GM18517 (cell line): ENCODE measurements at regions not wholly inside any gene's neighbourhood (a gene's known extent, or its start where the extent isn't known, plus 50 kb on each side); places are given as distances from the start of the nearest gene placed in this dataset.

Experiments used
- ATAC-seq: cut with Tn5 transposase; IDR thresholded peaks from one replicate; pipeline ENCODE4 v1.9.1; 2021; ENCODE audit warnings: mild to moderate bottlenecking, moderate library complexity; ENCODE audit not compliant: unreplicated experiment

DNA sequence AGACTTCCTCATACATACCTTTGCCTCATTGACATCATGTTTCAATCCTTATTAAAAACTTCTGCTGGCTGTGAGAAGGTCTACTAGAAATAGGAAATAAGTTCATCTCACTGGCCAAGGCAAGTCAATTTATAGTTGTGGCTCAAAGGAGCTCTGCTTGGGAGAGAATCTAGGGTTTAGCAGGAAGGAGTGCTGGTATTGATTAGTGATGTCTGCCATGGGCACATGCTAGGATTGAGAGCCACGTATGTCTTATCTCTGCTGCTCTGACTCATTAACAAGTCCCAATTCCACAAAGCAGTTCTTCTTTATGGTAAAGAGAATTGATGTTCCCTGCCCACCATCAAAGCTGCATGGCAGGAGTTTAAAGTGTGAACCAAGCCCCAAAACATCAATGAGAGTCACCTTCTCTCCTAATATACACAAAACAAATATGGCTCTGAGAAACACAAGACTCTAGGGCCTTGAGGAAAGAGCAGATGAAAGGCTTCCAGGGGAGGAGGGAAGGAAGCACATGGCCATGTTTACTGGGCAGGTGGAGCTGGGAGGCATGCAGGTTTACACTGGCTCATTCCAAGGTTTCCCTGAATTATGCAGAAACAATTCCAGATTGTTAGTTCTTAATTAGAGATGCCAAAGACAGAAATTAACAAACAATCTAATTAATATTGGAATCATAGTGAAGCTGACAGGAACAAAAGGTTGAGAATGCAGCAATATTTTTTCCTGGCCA, 931.9 kb upstream of the TMEM132C start:
- no peak for ATAC-seq

DNA sequence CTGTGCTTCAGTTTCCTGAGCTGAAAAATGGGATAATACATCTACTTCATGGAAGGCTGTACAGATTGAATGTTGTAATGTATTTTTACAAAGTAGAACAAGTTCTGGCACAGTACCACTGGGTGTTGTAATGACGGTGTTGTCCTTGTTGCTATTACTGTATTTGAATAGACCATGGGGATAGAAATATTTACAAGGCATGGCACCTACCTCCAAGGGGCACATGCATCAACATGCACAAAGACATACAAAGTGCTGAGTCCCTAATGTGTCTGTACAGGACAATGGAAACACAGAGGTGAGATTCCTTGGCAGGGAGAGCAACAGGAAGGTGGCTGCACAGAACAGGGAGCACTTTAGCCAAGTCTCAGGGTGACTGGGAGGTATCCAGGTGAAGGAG, 930.6 kb upstream of the TMEM132C start:
- no peak for ATAC-seq

DNA sequence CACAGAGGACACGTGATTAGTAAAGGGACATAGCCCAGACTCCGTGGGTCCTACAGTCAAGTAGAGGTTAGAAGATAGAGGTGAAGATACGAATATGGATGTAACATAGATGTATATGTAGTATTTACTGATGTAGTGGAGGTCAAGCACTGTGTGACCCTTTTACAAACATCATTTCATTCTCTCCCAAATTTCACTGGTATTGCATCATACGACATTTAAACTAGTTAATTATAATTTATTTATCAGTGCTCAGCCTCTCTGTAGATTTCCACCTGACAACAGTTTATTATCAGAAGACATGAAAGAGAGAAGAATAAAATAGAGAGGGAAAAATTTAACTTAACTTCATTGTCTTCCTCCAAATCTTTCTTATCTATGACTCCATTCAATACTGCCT, 927.9 kb upstream of the TMEM132C start:
- no peak for ATAC-seq

DNA sequence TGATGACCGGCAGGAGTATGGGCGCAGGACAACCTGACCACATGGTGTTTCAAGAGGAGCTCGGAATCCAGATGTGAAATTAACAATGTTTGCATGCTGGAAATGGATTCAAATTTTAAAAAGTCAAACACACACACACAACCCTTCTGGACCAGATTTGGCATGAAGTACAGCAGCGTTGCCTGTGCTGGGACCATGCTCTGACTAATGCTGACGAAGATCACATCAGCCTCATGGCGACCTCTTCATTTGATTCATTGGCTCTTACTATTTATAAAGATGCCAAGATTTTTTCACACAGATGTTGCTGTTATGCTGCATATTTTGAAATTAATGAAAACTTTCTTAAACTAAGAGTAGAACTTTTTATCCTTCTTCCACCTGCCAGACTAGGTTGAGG, 926.6 kb upstream of the TMEM132C start:
- no peak for ATAC-seq

DNA sequence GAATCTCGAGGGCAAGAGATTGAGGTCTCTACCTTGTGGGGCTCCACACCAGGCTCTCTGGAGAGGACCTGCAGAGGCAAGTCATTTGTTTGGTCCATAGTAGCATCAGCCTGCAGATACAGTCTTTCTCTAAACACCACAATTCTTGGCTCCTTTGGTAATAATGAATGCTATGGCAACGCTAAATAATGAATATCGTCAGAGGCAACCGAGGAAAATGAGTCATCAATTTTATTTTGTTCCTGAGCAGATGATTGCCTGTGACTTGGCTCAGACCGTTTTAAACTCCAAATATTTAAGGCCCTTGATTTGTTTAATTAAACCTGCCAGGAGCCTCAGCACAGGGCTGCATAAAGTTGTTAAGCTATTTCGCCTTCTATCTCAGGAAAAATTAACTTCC, 924.1 kb upstream of the TMEM132C start:
- ATAC-seq: no peak

DNA sequence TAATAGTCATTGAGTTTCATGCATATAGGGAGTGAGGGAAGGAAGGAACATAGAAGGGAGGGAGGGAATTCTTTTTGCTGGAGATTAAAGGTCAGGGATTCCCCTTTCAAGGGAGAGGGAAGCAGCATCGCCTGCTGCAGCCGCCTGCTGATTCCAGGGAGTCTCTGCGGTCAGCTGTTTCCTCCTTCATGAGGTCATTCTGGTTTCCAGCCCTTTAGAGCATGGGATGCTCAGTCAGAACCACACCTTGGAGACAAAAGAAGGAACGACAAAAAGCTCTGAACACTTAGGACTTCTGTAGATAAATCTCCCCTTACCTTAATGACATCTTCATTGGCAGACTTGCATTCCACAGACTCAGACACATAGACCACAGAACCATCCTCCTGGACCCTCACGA, 923.0 kb upstream of the TMEM132C start:
- ATAC-seq: no peak

DNA sequence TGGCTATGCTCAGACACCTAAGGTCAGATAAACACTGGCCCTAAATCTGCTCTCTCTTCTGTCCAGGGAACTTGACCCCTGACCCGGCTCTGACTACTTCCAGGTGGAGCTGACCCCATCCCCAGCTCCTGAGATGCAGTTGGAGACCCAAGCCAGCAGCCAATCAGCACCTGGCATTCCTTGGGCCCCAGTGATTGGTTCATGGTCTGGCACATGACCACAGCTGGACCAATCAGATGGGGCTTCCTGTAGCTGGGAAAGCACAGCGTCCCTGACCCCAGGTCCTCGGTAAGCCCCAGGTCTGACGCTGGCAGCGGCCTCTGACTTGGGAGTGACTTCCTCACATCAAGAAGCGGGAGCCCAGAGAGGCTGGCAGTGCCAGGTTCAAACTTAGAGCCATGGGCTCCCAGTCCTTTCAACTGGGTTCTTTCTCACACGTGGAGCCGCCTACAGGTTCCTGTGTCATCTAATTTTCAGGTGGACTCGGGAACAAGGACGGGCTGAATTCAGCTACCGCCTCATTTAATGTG, 915.4 kb upstream of the TMEM132C start:
- no peak for ATAC-seq

DNA sequence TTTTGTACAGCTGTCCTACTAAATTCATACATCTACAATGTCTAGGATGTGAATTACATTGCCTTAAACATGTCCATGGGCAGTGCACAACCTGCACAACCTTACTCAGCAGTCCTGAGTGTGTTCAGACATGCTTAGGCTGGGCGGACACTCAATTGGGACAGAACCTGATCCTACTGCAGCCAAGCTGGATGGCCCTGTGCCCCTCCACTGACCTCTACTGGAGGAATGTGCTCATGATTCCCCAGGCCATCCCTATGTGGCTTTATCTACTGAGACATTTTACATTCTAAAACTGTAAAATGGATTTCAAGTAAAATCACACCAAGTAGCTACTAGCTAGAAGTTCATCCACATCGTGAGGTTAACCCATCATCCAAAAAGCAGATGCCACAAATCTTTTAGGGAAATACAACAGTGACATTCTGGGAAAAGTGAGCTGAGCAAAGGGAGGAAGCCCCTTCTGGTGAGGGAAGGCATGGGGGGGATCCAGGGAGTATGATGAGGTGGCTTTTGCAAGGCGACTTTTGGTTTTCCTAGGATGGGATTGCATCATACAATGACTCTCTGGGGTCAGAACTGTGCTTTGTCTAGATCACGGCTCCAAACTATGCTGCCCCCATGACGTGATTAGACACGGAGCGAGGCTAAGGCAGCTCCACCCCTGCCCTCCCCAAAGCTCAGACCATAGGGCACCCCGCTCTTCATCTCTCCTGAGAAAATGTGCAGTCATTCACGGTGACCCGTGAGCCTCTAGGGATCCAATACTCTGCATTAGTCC, 911.7 kb upstream of the TMEM132C start:
- ATAC-seq: no peak

DNA sequence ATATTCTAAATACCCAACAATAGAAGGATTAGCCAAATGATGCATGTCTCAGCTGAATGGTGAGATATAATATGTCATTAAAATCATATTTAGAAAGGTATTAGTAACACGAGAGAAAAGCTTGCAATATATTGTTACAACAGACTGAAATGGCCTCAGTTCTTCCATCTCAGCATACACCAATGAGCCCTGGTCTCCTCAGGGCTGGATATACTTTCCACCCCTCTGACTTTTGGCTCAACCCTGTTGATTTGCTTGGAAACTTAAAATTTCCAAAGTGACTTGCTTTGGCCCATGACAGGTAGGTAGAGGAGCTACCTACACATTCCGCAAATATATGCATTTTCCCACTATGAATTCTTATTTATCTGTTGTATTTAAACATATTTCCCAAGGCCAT, 908.1 kb upstream of the TMEM132C start:
- ATAC-seq: no peak

DNA sequence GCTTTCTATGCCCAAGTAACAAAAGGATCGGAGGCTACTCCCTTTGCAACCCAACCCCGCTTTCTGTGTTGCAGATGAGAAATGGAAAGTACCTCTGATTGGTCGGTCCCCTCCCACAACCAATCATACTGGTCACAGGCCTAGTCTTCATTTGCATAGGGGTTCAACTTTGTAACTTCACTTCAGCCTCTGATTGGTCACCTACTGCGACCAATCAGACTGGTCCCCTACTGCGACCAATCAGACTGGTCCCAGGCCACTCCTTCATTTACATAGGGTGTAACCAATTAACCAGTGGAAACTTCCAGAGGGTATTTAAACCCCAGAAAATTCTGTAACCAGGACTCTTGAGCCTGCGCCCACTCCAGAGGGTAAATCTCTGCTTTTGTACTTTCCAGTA, 906.4 kb upstream of the TMEM132C start:
- no peak for ATAC-seq

DNA sequence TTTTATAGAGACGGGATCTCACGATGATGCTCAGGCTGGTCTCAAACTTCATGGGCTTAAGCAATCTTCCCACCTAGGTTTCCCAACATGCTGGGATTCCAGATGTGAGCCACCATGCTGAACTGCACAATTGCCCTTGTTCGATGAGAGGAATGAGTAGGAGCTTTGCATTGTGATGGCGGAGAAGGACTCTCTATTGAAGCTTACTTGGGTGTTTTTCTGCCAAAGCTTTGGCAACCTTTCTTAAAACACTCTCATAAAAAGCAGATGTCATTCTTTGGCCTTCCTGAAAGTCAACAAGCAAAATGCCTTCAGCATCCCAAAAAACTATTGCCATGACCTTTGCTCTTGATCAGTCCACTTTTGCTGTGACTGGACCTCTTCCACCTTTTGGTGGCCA, 904.8 kb upstream of the TMEM132C start:
- ATAC-seq: no peak

DNA sequence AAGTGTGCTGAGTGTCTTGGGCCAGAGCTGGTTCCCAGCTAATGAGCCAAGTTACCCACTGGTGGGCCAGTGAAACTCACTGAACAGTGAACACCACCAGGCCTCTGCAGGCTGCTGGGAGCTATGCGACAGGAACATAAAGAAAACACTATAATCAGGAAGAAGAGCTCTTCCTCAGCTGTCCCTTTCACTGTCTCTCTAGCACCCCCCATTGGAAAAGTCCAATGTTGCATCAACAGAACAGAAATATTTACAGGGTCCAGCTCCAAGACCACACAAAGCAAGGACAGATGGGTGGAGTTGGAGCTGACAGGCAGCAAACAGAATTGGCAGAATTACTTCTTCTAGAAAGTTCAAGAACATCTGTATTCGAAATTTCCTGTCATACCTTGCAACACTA, 903.6 kb upstream of the TMEM132C start:
- no peak for ATAC-seq

DNA sequence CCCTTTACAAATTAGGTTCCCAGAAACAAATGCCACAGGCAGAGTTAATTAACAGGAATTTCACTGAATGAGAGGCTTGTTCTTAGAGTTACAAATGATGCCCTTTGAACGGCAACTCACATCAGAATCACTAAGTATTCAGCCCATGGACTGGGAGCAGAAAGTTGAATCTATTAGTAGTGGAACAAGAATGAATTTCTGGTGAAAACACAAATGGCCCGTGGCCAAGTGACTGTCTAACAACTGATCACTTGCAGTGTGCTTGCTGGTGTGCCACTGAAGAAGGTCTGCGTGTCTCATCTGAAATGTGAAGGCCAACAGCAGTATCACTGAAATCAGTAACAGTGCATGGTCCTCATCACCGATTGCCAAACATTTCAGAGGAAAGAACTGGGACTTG, 893.4 kb upstream of the TMEM132C start:
- no peak for ATAC-seq

DNA sequence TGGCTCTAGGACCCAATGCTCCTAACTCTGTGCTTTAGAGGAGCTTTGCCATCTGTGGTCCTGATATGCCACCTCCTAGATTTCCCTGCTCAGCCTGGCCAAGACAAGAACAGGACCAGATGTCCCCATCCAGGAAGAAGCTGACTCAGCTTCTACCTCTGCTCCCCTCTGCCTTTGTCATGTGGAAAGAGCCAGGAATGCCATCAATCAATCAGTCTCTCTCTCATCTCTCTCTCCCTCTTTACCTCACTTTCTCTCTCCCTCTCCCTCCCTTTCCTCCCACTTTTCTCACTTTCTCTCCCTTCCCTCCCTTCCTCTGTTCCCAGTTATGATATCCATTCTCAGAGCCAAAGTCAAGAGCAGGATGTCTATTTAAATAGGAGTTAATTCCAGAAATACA, 892.5 kb upstream of the TMEM132C start:
- no peak for ATAC-seq

DNA sequence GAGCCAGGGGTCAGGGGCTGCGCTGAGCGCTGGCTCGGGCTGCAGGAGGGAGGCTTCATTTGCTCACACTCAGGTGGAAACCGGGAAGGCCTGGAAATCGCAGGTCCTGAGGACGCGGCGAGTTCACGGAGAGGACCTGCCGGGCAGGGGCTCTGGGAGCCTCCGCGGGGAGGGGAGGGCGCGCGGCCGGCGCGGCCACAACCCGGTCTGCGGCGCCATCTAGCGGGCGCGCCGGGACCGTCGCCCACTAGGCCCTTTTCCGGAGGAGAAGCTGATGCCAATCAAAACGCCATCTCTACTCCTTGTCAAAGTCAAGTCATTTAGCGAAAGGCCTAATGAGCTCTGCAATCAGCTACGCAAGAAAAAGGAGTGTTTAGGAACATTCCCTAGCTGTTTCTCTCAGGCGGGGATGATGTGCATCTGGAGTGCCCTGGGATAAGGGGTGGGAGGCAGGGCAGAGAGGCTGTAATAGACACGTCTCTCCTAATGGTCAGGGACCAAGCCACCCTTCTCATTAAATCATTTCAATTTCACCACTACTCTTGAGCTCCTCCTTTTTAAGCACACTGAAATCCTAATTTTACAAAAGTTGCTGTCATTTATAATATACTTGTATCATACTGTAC, 885.8 kb upstream of the TMEM132C start:
- ATAC-seq: no peak

DNA sequence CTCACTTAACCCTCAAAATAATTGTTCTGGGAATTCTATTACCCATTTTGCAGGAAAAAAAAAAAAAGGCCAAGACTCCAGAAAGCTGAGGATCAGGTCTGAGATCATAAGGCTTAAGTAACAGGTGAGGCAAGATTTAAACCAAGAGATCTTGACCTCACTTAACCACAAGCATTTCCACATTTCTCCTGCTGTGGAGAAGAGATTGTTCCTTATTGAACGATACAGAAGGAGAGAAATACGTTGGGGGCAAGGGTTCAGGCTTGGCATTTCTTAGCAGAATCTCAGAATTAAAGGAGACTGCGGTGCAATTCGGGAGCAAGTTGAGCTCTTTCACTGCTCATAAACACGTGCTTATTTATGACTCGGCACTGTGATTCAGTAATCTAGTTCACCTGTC, 885.3 kb upstream of the TMEM132C start:
- ATAC-seq: no peak

DNA sequence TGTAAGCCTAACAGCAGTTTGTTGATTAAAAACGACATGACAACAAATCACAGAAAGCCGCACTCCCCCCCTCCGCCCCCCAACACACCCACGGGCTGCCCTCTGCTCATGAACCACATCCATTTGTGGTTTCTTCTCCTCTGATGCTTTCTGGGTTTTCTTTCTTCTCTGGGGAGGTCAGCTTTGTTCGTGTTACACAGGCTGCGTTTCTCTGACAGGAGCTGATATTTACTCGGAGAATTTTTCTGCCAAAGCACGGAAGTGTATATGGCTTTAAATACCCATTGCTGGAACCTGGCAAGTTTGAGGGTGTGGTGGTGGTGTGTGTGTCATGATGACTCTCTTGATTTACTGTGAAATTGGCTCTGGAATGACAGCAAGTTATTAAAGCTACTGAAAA, 883.7 kb upstream of the TMEM132C start:
- no peak for ATAC-seq

DNA sequence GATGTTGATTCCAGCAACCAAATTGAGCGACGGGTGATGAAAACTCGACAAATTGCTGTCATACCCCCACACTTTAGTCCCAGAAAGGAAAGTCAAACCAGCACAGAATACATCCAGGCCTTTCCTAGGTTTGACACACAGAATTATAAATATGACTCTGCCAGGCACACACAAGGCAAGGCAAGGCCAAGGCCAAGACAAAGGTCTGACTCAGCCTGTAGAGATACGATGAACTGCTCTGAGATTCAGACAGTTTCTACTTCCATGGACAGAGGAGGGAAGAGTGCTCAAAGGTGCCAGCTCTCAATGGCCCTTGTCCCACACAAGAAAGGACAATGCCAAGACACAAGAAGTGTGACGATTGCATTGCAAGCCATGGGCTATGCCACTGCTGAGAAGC, 880.2 kb upstream of the TMEM132C start:
- no peak for ATAC-seq

DNA sequence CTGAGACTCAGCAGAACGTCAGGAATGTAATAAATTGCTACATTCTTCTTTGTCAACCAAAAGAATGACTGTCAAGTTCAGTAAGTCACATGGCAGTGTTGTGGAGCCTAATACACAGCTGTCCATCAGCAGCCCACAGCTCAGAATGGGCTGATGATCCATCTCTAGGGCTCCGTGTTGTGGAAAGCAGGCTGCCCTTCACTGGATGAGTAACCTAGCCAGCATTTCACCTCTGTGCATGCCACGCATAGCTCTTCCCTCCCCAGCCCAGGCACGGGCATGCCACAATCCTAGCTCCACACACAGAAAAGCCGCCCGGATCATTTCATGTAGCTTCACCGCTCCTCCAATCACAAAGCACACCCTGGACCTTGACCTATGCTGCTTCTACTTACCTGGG, 878.0 kb upstream of the TMEM132C start:
- no peak for ATAC-seq

DNA sequence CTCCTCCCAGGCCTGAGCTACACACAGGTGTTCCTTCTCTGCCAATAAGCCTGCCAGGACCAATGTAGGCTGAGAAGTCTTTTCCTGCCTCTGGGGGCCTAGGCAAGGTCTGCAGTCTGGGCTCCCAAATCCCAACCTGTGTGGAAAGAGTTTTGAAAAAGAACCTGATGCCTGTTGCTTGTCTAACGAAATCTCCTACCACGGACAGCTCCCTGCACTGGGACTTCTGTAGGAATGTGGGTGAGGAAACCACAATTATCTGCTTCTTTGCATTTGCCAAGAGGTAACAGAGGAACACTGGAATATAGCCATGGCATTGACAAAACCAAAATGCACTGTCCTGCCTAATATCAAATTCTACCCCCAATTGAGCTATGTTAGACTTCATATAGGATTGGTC, 877.0 kb upstream of the TMEM132C start:
- ATAC-seq: no peak

DNA sequence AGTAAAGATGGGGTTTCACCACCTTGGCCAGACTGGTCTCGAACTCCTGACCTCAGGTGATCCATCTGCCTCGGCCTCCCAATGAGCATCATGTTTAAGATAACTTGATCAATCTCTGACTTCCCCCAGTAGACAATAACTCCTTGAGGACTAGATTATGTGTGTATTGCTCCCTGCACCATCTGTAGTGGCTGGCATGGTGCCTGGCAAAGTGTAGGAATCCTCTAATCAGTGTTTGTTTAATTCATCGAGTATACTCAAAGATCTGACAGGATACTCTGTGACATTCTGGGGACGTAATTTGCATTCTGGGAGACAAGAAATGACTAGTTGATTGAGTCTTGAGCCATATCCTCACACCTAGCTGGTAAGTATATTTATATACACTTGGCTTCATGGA, 873.5 kb upstream of the TMEM132C start:
- no peak for ATAC-seq

DNA sequence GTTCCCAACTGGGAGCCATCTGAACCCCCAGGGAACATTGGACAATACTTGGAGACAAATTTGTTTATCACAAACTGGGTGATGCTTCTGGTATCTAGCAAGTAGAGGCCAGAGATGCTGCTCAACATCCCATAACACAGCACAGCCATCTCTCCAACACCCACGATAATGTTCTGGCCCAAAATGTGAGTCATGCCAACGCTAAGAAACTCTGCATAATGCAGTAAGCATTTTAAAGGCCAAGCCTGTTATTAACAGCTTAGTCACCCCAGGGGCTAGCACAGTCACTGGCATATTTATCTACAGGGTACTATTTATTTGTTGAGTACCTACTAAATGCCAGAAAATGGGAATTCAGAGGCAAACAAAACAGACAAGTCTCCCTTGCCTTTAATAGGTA, 873.1 kb upstream of the TMEM132C start:
- ATAC-seq: no peak
